ENCODE measurements at regions not wholly inside any gene's neighbourhood (a gene's known extent, or its start where the extent isn't known, plus 50 kb on each side); places are given as distances from the start of the nearest gene placed in this dataset.

DNA sequence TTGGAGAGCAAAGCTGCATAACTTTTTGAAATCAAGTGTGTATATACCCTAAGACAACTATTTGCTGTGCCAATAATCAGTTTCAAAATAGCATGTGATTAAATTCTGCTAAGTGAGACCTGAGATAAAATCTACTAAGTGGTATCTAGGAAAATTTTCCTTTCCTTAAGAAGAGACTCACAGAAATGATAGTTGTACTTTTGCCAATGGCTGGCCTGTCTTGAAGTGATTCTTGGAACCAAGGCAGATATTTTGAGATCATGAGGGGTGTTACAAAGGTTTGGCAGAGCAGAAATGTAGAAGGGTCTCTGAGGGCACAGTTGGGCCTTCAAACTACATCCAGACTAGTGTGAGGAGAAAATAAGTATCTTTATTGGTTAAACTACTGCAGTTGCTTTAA is 902.6 kb upstream of the TENM4 start:
- TF ChIP-seq, protein P1, sequence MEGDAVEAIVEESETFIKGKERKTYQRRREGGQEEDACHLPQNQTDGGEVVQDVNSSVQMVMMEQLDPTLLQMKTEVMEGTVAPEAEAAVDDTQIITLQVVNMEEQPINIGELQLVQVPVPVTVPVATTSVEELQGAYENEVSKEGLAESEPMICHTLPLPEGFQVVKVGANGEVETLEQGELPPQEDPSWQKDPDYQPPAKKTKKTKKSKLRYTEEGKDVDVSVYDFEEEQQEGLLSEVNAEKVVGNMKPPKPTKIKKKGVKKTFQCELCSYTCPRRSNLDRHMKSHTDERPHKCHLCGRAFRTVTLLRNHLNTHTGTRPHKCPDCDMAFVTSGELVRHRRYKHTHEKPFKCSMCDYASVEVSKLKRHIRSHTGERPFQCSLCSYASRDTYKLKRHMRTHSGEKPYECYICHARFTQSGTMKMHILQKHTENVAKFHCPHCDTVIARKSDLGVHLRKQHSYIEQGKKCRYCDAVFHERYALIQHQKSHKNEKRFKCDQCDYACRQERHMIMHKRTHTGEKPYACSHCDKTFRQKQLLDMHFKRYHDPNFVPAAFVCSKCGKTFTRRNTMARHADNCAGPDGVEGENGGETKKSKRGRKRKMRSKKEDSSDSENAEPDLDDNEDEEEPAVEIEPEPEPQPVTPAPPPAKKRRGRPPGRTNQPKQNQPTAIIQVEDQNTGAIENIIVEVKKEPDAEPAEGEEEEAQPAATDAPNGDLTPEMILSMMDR (IDR thresholded peaks at IDR 0.05) = no peak
- no peak for TF ChIP-seq ZFX (IDR thresholded peaks at IDR 0.05; ENCODE audit: borderline replicate concordance)
- no peak overlapping the region for H3K27ac ChIP-seq

DNA sequence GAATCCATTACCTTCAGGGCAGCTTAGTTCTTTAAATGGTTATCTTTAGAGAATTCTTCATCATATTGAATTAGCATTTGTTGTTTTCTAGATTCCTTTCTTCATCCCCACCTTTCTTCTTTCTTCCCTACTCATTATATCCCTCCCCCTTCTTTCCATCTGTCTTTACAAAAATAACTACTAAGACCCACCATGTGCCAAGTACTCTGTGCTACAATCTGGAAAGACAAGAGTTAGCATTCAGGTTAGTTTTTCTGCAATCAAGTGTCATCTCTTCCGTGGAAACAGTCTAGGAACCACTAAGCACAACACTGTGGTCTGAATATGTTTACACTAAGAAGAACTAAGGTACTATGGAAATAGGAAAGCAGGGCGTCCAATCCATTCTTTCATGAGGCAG is 897.4 kb upstream of the TENM4 start:
- H3K27ac ChIP-seq = no peak overlapping the region
- TF ChIP-seq ZFX (IDR thresholded peaks at IDR 0.05; ENCODE audit: borderline replicate concordance) = no peak
- TF ChIP-seq, protein P1 (IDR thresholded peaks at IDR 0.05) = no peak

DNA sequence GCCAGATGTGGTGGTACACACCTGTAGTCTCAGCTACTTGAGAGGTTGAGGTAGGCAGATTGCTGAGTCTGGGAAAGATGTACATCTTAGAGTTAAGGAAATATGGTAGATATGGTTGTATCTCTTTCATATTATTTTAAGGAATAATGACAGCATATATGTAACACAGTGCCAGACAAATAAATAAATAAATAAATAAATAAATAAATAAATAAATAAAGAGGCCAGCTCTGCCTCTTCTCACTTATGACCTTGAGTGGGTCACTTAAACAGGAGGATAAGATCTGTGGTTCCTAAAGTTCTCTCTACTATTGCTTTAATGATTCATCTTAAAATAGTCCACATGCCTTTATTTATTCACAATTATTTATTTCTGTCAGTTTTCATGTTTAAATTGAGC is 890.9 kb upstream of the TENM4 start:
- no peak overlapping the region for H3K27ac ChIP-seq
- TF ChIP-seq ZFX (IDR thresholded peaks at IDR 0.05; ENCODE audit: borderline replicate concordance) = no peak
- TF ChIP-seq, protein P1 (IDR thresholded peaks at IDR 0.05) = no peak

DNA sequence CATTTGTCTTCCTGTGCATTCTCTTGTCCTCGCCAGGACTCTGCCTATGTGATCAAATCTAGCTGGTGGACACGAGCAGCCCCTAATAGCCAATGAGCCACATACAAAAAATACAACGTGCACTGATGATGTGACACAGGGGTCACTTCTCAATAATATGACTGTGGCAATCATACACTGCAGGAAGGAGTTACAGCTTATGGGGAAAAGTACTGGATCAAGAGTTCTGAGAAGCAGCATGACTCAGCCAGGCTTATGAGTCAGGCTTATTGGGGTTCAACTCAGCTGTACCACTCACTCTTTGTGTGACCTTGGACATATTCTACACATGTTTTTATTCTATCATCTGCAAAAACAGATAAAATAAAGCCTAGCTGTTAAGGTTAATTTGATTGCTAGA is 889.4 kb upstream of the TENM4 start:
- no peak overlapping the region for H3K27ac ChIP-seq
- no peak for TF ChIP-seq ZFX (IDR thresholded peaks at IDR 0.05; ENCODE audit: borderline replicate concordance)
- TF ChIP-seq, protein P1 (IDR thresholded peaks at IDR 0.05) = no peak

DNA sequence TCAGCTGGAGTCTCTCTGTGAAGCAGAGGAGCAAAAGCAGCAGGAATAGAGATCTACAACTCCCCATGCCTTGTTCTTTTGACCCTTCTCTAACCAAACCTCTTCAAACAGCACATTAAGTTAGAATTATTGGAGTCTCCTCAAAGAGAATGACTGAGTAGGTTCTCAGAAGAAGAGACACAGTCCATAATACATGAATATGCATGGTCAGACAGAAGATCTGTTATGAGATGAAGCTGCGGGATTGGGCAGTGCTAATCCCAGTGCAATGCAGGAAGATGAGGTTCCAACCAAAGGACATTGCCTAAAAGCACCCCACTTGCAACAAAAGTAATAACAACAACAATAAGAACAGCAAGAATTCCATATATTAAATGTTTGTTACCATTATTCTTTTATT is 887.9 kb upstream of the TENM4 start:
- no peak for TF ChIP-seq ZFX (IDR thresholded peaks at IDR 0.05; ENCODE audit: borderline replicate concordance)
- TF ChIP-seq, protein P1 (IDR thresholded peaks at IDR 0.05) = no peak
- H3K27ac ChIP-seq = no peak overlapping the region

DNA sequence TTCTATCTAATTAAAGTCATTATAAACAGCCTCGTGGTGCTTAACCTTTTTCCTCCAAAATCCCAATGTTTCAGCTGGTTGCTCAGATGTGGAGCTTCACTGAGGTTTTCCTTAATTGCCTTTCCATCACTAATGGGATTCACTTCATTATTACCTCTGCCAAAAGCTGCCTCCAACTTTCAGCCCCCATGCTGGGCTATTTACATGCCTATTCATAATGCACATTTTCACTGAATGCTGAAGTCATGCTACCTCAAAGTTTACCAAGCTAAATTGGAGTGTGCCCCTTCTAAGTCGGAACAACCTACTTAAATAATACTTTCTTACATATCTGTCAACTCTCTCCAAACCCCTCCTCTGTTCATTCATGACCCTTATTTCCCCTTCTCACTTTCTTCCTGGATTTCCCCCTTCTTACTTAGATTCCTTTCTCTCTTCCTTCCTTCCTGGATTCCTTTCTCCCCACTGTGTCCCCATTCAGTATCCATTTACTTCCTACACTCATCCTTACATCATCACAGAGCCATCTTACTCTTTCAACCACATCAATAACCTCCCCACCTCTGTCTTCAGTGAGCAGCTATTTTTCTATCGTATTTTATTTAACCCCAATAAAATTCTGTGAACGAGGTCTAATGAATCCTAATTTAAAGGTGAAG is 887.3 kb upstream of the TENM4 start:
- TF ChIP-seq, protein P1 (IDR thresholded peaks at IDR 0.05) = no peak
- TF ChIP-seq ZFX (IDR thresholded peaks at IDR 0.05; ENCODE audit: borderline replicate concordance) = no peak
- no peak overlapping the region for H3K27ac ChIP-seq

DNA sequence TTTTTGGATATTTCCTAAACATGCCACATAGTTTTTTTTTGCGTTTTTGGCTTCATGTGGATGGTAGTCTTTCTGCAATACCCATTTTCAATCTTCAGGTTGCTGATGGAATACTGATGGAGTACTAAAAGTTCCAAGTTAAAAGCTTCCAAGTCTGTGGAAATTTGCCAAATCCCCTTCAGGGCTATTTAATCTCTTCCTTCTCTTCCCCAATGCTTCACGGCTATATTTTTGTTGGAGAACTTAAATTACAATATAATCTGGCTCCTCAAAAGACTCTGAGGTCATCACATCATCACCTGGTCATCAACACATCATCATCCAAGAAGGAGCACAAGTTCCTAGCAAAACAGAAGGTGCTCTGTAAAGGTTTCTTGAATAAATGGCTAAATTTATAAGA is 881.0 kb upstream of the TENM4 start:
- no peak for TF ChIP-seq ZFX (IDR thresholded peaks at IDR 0.05; ENCODE audit: borderline replicate concordance)
- TF ChIP-seq, protein P1 (IDR thresholded peaks at IDR 0.05) = no peak
- no peak overlapping the region for H3K27ac ChIP-seq
